ENCODE measurements at regions not wholly inside any gene's neighbourhood (a gene's known extent, or its start where the extent isn't known, plus 50 kb on each side); places are given as distances from the start of the nearest gene placed in this dataset.
"Not testable (repeated sequence)": the region's sequence is repeated elsewhere in the genome, so short reads cannot be mapped to it uniquely, and the experiment has no call there.

DNA sequence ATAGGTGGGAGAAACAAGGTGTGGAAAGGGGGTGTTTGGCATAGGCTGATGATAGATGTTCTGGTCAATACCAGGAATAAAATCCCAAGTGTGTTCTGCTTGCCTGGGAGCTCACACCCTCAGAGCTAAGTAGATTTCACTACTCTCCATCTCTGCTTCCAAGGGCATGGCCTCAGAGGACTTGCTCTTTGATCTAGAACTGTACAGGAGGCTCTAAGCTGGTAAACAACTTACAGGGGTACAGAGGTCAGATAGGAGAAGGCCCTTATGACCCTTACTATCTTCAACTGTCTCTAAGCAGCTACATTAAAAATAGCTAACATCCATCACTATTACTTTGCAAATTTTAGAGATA is 221.5 kb upstream of the KLF14 start:
- DNase-seq (ENCODE audit: insufficient read length, low spot score) (no peak), FAIRE-seq (no peak)
- no peak for TF ChIP-seq POLR2A (IDR thresholded peaks at IDR 0.05; ENCODE audit: low read depth, low read length)
- no peak for TF ChIP-seq PAX5 (IDR thresholded peaks at IDR 0.05; ENCODE audit: insufficient read depth, low read length, severe bottlenecking)
- TF ChIP-seq SPI1 (IDR thresholded peaks at IDR 0.05; ENCODE audit: low read depth, low read length): no peak
- no peak for TF ChIP-seq TAF1 (IDR thresholded peaks at IDR 0.05; ENCODE audit: low read depth, low read length)
- TF ChIP-seq POLR2AphosphoS5 (IDR thresholded peaks at IDR 0.05; ENCODE audit: low read depth, low read length): no peak
- no peak for TF ChIP-seq POU2F2 (IDR thresholded peaks at IDR 0.05; ENCODE audit: low read depth, low read length)

GRCh38 chr7:130956417-130957136 is 222.6 kb upstream of the KLF14 start:
- no peak for FAIRE-seq
- DNase-seq (ENCODE audit: insufficient read length, low spot score): no peak
- TF ChIP-seq PAX5 (IDR thresholded peaks at IDR 0.05; ENCODE audit: insufficient read depth, low read length, severe bottlenecking) (no peak), SPI1 (IDR thresholded peaks at IDR 0.05; ENCODE audit: low read depth, low read length) (no peak), TAF1 (IDR thresholded peaks at IDR 0.05; ENCODE audit: low read depth, low read length) (no peak), POU2F2 (IDR thresholded peaks at IDR 0.05; ENCODE audit: low read depth, low read length) (no peak), POLR2AphosphoS5 (IDR thresholded peaks at IDR 0.05; ENCODE audit: low read depth, low read length) (no peak), POLR2A (IDR thresholded peaks at IDR 0.05; ENCODE audit: low read depth, low read length) (no peak)

DNA sequence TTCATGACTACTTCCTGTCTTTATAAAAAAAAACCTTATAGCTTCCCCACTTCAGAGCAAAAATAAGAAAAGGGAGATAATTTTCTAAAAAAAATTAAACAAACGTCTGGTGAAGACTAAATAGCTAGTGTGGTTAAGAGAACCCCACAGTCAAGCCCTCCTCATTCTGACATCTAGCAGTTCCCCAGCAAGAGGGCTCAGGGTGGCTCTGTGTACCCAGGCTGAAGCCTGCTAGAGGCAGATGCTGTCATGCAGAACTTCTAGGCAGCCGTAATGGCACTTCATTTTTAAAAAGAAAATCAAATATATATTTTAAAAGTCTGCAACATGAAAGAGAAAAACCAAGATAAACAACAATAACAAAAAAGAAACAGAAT is 223.1 kb upstream of the KLF14 start:
- TF ChIP-seq POLR2A (IDR thresholded peaks at IDR 0.05; ENCODE audit: low read depth, low read length) (no peak; the same call in 1 of the 2 replicates), SPI1 (IDR thresholded peaks at IDR 0.05; ENCODE audit: low read depth, low read length) (no peak), POLR2AphosphoS5 (IDR thresholded peaks at IDR 0.05; ENCODE audit: low read depth, low read length) (no peak), PAX5 (IDR thresholded peaks at IDR 0.05; ENCODE audit: insufficient read depth, low read length, severe bottlenecking) (no peak), TAF1 (IDR thresholded peaks at IDR 0.05; ENCODE audit: low read depth, low read length) (no peak), POU2F2 (IDR thresholded peaks at IDR 0.05; ENCODE audit: low read depth, low read length) (no peak)
- DNase-seq (ENCODE audit: insufficient read length, low spot score): no peak
- no peak for FAIRE-seq

GRCh38 chr7:130957722-130958435 is 223.9 kb upstream of the KLF14 start:
- TF ChIP-seq POLR2AphosphoS5 (IDR thresholded peaks at IDR 0.05; ENCODE audit: low read depth, low read length): peak; percentile 63
- TF ChIP-seq POLR2A (IDR thresholded peaks at IDR 0.05; ENCODE audit: low read depth, low read length): peak; percentile 45; the same call in 1 of the 2 replicates
- not testable (repeated sequence) for DNase-seq (ENCODE audit: insufficient read length, low spot score)
- peak; percentile 16 for FAIRE-seq

- no peak for TF ChIP-seq TAF1 (IDR thresholded peaks at IDR 0.05; ENCODE audit: low read depth, low read length)
- no peak; the same call in 1 of the 2 replicates for TF ChIP-seq POLR2AphosphoS5 (IDR thresholded peaks at IDR 0.05; ENCODE audit: low read depth, low read length)
- no peak for TF ChIP-seq POU2F2 (IDR thresholded peaks at IDR 0.05; ENCODE audit: low read depth, low read length)
- TF ChIP-seq SPI1 (IDR thresholded peaks at IDR 0.05; ENCODE audit: low read depth, low read length): no peak
- no peak for TF ChIP-seq POLR2A (IDR thresholded peaks at IDR 0.05; ENCODE audit: low read depth, low read length)
- no peak for TF ChIP-seq PAX5 (IDR thresholded peaks at IDR 0.05; ENCODE audit: insufficient read depth, low read length, severe bottlenecking)
- no peak for FAIRE-seq
- DNase-seq (ENCODE audit: insufficient read length, low spot score): no peak
Measured at GRCh38 chr7:130958846-130959245, 224.8 kb upstream of the KLF14 start.

DNA sequence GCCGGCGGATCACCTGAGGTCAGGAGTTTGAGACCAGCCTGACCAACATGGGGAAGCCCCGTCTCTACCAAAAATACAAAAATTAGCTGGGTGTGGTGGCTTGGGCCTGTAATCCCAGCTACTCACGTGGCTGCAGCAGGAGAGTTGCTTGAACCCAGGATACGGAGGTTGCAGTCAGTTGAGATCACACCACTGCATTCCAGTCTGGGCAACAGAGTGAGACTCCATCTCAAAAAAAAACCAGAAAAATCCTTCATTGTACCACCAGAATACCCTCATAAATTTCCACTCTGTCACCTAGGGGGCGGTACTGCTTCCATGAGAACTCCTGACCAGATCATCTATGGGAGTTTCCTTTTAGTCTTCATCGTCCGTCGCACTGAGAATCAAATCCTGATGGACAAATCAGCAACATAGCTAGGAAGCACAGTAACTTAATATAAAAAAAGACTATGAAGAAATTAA is 225.8 kb upstream of the KLF14 start:
- FAIRE-seq (no peak), DNase-seq (ENCODE audit: insufficient read length, low spot score) (no peak)
- peak; percentile 64 for TF ChIP-seq POLR2AphosphoS5 (IDR thresholded peaks at IDR 0.05; ENCODE audit: low read depth, low read length)
- TF ChIP-seq POLR2A (IDR thresholded peaks at IDR 0.05; ENCODE audit: low read depth, low read length): no peak

DNA sequence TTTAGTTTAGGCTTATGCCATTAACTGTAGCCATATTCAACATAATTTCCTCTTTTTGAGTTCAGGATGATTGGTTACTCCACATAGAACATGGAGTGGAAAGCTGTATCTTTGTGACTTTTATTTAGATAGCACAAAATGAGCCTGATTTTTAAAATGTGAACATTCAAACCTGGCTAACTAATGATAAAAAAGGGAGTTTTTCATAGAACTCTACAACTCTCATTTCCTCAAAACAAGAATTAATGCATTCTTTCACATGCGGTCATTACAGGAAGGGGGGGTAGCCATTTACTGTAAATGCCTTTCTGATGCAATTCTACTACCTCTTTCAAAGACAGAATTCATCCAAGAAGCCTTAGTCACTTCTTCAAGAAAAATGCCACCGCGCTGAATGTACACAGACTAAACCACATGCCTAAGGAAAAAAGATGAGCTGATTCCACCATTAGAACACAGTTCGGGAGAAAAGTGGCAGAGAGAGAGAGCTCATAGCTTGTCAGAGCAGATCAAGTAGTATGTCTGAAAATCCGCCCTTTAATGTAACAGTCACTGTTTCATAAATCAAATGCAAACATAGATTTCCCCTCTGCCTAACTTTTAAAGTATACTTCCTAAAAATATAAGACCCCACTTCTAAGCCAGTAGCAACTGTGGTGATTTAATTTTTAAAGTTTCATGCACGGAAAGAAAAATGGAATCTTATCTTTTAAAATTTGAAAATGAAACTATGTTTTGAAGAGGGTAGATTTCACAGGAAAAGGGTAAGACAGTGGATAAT is 226.4 kb upstream of the KLF14 start:
- TF ChIP-seq TAF1 (IDR thresholded peaks at IDR 0.05; ENCODE audit: low read depth, low read length) (no peak), SPI1 (IDR thresholded peaks at IDR 0.05; ENCODE audit: low read depth, low read length) (peak; percentile 92)
- DNase-seq (ENCODE audit: insufficient read length, low spot score) (no peak), FAIRE-seq (peak; percentile 70)

- FAIRE-seq (peak; percentile 84), DNase-seq (ENCODE audit: insufficient read length, low spot score) (peak; percentile 28)
- TF ChIP-seq POLR2A (IDR thresholded peaks at IDR 0.05; ENCODE audit: low read depth, low read length) (peak; percentile 100), SPI1 (IDR thresholded peaks at IDR 0.05; ENCODE audit: low read depth, low read length) (0 out of 2 replicates have a peak, but pooled peaks have one; percentile 18), POU2F2 (IDR thresholded peaks at IDR 0.05; ENCODE audit: low read depth, low read length) (peak; percentile 94), TAF1 (IDR thresholded peaks at IDR 0.05; ENCODE audit: low read depth, low read length) (peak; percentile 100), POLR2AphosphoS5 (IDR thresholded peaks at IDR 0.05; ENCODE audit: low read depth, low read length) (peak; percentile 99), PAX5 (IDR thresholded peaks at IDR 0.05; ENCODE audit: insufficient read depth, low read length, severe bottlenecking) (no peak)
Measured at GRCh38 chr7:130961128-130961601, 227.2 kb upstream of the KLF14 start.

DNA sequence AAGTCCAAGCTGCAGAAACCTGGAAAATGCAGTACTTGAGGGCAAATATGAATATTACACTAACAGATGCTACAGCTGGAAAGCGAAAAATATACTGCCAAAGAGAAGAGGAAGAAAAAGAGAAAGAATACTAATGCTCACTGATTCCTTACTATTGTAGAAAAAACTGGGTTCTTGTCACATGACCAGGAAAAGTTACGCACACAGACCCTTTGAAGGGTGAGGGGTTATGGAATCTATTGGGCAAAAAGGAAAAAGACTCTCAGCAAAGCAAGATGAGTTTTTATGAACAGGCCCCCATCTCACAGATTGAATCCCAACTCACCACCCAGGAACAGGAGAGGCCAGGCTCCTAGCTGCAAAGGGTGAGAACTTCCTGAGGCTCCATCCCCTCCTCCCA is 228.1 kb upstream of the KLF14 start:
- no peak for TF ChIP-seq PAX5 (IDR thresholded peaks at IDR 0.05; ENCODE audit: insufficient read depth, low read length, severe bottlenecking)
- no peak for TF ChIP-seq TAF1 (IDR thresholded peaks at IDR 0.05; ENCODE audit: low read depth, low read length)
- no peak for TF ChIP-seq POLR2AphosphoS5 (IDR thresholded peaks at IDR 0.05; ENCODE audit: low read depth, low read length)
- no peak for TF ChIP-seq SPI1 (IDR thresholded peaks at IDR 0.05; ENCODE audit: low read depth, low read length)
- TF ChIP-seq POU2F2 (IDR thresholded peaks at IDR 0.05; ENCODE audit: low read depth, low read length): no peak
- TF ChIP-seq POLR2A (IDR thresholded peaks at IDR 0.05; ENCODE audit: low read depth, low read length): no peak
- DNase-seq (ENCODE audit: insufficient read length, low spot score): no peak
- no peak for FAIRE-seq
